Hepatocyte (in vitro differentiated cells): ENCODE measurements at regions not wholly inside any gene's neighbourhood (a gene's known extent, or its start where the extent isn't known, plus 50 kb on each side); places are given as distances from the start of the nearest gene placed in this dataset.
"Not testable (repeated sequence)": the region's sequence is repeated elsewhere in the genome, so short reads cannot be mapped to it uniquely, and the experiment has no call there.

ENCODE experiments used
- CTCF ChIP-seq: fragments of 200-600 bp; sonication (generic); IDR thresholded peaks from 2 replicates; pipeline ENCODE4 v1.5.1; 2016; ENCODE audit warnings: antibody characterized with exemption, mild to moderate bottlenecking; ENCODE audit not compliant: poor library complexity
- EZH2 ChIP-seq: fragments of 200-600 bp; sonication (generic); IDR thresholded peaks from 2 replicates; pipeline ENCODE4 v1.6.1; 2016; ENCODE audit warnings: antibody characterized with exemption, mild to moderate bottlenecking, borderline replicate concordance

DNA sequence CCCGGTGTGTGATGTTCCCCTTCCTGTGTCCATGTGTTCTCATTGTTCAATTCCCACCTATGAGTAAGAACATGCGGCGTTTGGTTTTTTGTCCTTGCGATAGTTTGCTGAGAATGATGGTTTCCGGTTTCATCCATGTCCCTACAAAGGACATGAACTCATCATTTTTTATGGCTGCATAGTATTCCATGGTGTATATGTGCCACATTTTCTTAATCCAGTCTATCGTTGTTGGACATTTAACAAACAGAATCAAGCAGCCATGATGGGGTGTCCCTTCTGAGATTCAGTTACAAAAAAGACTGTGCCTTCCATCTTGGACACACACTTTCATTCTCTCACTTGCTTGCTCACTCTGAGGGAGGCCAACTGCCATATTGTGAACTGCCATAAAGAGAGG is 66.5 kb upstream of the MDM1 start:
- TF ChIP-seq CTCF, EZH2: not testable (repeated sequence)
